H9 (cell line): ENCODE measurements at regions not wholly inside any gene's neighbourhood (a gene's known extent, or its start where the extent isn't known, plus 50 kb on each side); places are given as distances from the start of the nearest gene placed in this dataset.

Source experiments
- DNase-seq: peaks from one replicate; pipeline ENCODE4 v3.0.0-alpha.2; 2017
- H2AFZ ChIP-seq: one replicate; pipeline ENCODE4 v1.6.1; 2013; ENCODE audit warnings: mild to moderate bottlenecking, low read length, control low read depth, moderate library complexity
- H2AK5ac ChIP-seq: 2 replicates; pipeline ENCODE4 v1.6.1; 2013; ENCODE audit warnings: low read length, control low read depth, mixed read lengths; ENCODE audit not compliant: insufficient read length
- H2BK120ac ChIP-seq: one replicate; pipeline ENCODE4 v1.6.1; 2013; ENCODE audit warnings: low read depth, mild to moderate bottlenecking, low read length, control low read depth, inconsistent platforms; ENCODE audit not compliant: poor library complexity, severe bottlenecking
- H2BK12ac ChIP-seq: 2 replicates; pipeline ENCODE4 v1.6.1; 2013; ENCODE audit warnings: low read length, control low read depth, mixed read lengths, low read depth; ENCODE audit not compliant: insufficient read length
- H2BK15ac ChIP-seq: 2 replicates; pipeline ENCODE4 v1.6.1; 2013; ENCODE audit warnings: low read depth, low read length, control low read depth
- H2BK20ac ChIP-seq: one replicate; pipeline ENCODE4 v1.6.1; 2013; ENCODE audit warnings: low read depth, mild to moderate bottlenecking, low read length, control low read depth, inconsistent platforms; ENCODE audit not compliant: poor library complexity, severe bottlenecking
- H2BK5ac ChIP-seq: 2 replicates; pipeline ENCODE4 v1.6.1; 2013; ENCODE audit warnings: low read length, control low read depth, mixed read lengths; ENCODE audit not compliant: insufficient read length
- H3K14ac ChIP-seq: 2 replicates; pipeline ENCODE4 v1.6.1; 2013; ENCODE audit warnings: low read length, control low read depth; ENCODE audit not compliant: insufficient read depth
- H3K18ac ChIP-seq: 2 replicates; pipeline ENCODE4 v1.6.1; 2013; ENCODE audit warnings: low read depth, mild to moderate bottlenecking, mixed read lengths, low read length, control low read depth; ENCODE audit not compliant: insufficient read length
- H3K23ac ChIP-seq: 2 replicates; pipeline ENCODE4 v1.6.1; 2013; ENCODE audit warnings: low read length, control low read depth, mixed read lengths, low read depth; ENCODE audit not compliant: insufficient read length
- H3K23me2 ChIP-seq: 2 replicates; pipeline ENCODE4 v1.6.1; 2013; ENCODE audit warnings: low read depth, mild to moderate bottlenecking, mixed read lengths, low read length, control low read depth; ENCODE audit not compliant: insufficient read length, poor library complexity, severe bottlenecking
- H3K27ac ChIP-seq: 2 replicates; pipeline ENCODE4 v1.5.1; 2013; ENCODE audit warnings: low read length, control low read depth, mixed read lengths, low read depth; ENCODE audit not compliant: insufficient read length
- H3K27me3 ChIP-seq: 2 replicates; pipeline ENCODE4 v1.6.1; 2013; ENCODE audit warnings: low read length, control low read depth, inconsistent platforms; ENCODE audit not compliant: insufficient read depth
- H3K4ac ChIP-seq: 2 replicates; pipeline ENCODE4 v1.6.1; 2013; ENCODE audit warnings: low read depth, mild to moderate bottlenecking, control low read depth, inconsistent platforms, low read length, moderate library complexity
- H3K4me1 ChIP-seq: 2 replicates; pipeline ENCODE4 v1.6.1; 2013; ENCODE audit warnings: low read length, control low read depth, inconsistent platforms; ENCODE audit not compliant: insufficient read depth
- H3K4me2 ChIP-seq: 2 replicates; pipeline ENCODE4 v1.6.1; 2013; ENCODE audit warnings: low read length, control low read depth, mixed read lengths; ENCODE audit not compliant: insufficient read length, insufficient read depth
- H3K56ac ChIP-seq: 2 replicates; pipeline ENCODE4 v1.6.1; 2013; ENCODE audit warnings: low read depth, mild to moderate bottlenecking, mixed read lengths, low read length, control low read depth; ENCODE audit not compliant: insufficient read length
- H3K79me1 ChIP-seq: 2 replicates; pipeline ENCODE4 v1.6.1; 2013; ENCODE audit warnings: low read depth, mild to moderate bottlenecking, moderate library complexity, low read length, control low read depth, inconsistent platforms; ENCODE audit not compliant: insufficient read depth, poor library complexity, severe bottlenecking
- H3K79me2 ChIP-seq: 2 replicates; pipeline ENCODE4 v1.6.1; 2013; ENCODE audit warnings: low read length, control low read depth, inconsistent platforms; ENCODE audit not compliant: insufficient read depth
- H3K9ac ChIP-seq: 2 replicates; pipeline ENCODE4 v1.6.1; 2013; ENCODE audit warnings: low read length, control low read depth, mixed read lengths; ENCODE audit not compliant: insufficient read length; ENCODE audit errors: extremely low read depth
- H3K9me3 ChIP-seq: one replicate; pipeline ENCODE4 v1.6.1; 2013; ENCODE audit warnings: low read depth, low read length, inconsistent platforms; ENCODE audit not compliant: control insufficient read depth
- H3T11ph ChIP-seq: one replicate; pipeline ENCODE4 v1.6.1; 2013; ENCODE audit warnings: mild to moderate bottlenecking, low read length, control low read depth, inconsistent platforms
- H4K20me1 ChIP-seq: one replicate; pipeline ENCODE4 v1.6.1; 2013; ENCODE audit not compliant: control insufficient read depth, insufficient read length, insufficient read depth
- H4K5ac ChIP-seq: 2 replicates; pipeline ENCODE4 v1.6.1; 2013; ENCODE audit warnings: low read depth, mild to moderate bottlenecking, mixed read lengths, low read length, control low read depth; ENCODE audit not compliant: insufficient read length
- H4K8ac ChIP-seq: replicated peaks from 2 replicates; pipeline ENCODE4 v1.6.1; 2013; ENCODE audit warnings: low read length, control low read depth, mixed read lengths, low read depth; ENCODE audit not compliant: insufficient read length
- H4K91ac ChIP-seq: 2 replicates; pipeline ENCODE4 v1.6.1; 2013; ENCODE audit warnings: low read depth, mild to moderate bottlenecking, moderate library complexity, mixed read lengths, low read length, control low read depth; ENCODE audit not compliant: insufficient read length
- H3K27ac Mint-ChIP-seq, 3 experiments: 2 replicates in 2 of 3; 3 replicates in 1 of 3; pipeline ENCODE4 v1.8.0; 2020 to 2021; ENCODE audit warnings: mixed read lengths in 3 of 3, mild to moderate bottlenecking in 1 of 3, moderate library complexity in 1 of 3
- H3K27me3 Mint-ChIP-seq: 2 replicates; pipeline ENCODE4 v1.8.0; 2021; ENCODE audit warnings: low read depth, mild to moderate bottlenecking, moderate library complexity, mixed read lengths
- H3K36me3 Mint-ChIP-seq, 3 experiments: 2 replicates in 2 of 3; 3 replicates in 1 of 3; pipeline ENCODE4 v1.8.0; 2020 to 2021; ENCODE audit warnings: low read depth in 3 of 3, mixed read lengths in 3 of 3; ENCODE audit not compliant: insufficient read depth in 1 of 3
- H3K4me1 Mint-ChIP-seq, 2 experiments: 2 replicates each; pipeline ENCODE4 v1.8.0; 2020; ENCODE audit warnings: mixed read lengths in 2 of 2
- H3K4me3 Mint-ChIP-seq, 2 experiments: 2 replicates in 1 of 2; 3 replicates in 1 of 2; pipeline ENCODE4 v1.8.0; 2020 to 2021; ENCODE audit warnings: mild to moderate bottlenecking in 2 of 2, mixed read lengths in 2 of 2, moderate library complexity in 1 of 2
- H3K9me3 Mint-ChIP-seq, 2 experiments: 2 replicates in 1 of 2; 3 replicates in 1 of 2; pipeline ENCODE4 v1.8.0; 2020; ENCODE audit warnings: mild to moderate bottlenecking in 2 of 2, mixed read lengths in 2 of 2, moderate library complexity in 1 of 2
- WGBS: extraction: QIAGEN DNeasy Blood & Tissue Kit; methylation state at CpG from one replicate; pipeline ENCODE4 v1.1.7; 2013; ENCODE audit warnings: missing lambda C conversion rate, low lambda C conversion rate, mixed read lengths; ENCODE audit not compliant: insufficient read length; ENCODE audit errors: extremely low coverage; 5-methylcytosine and 5-hydroxymethylcytosine counted together
- TF ChIP-seq, protein P1 (sequence below): fragments of 200-600 bp; sonication (generic); conservative IDR thresholded peaks from 3 replicates; pipeline ENCODE4 v1.8.0; 2021; ENCODE audit warnings: antibody characterized with exemption, mild to moderate bottlenecking

GRCh38 chr4:26004290-26004689 is 90.3 kb downstream of the SMIM20 start:
- no peak overlapping the region for H2AFZ ChIP-seq
- H3K79me2 ChIP-seq: no peaks in the 10 kb centered on the region
- peaks cover 1% of the 10 kb centered on the region; the same call in 1 of the 2 replicates for H3K27me3 Mint-ChIP-seq
- H4K91ac ChIP-seq: no peak overlapping the region
- H3K79me1 ChIP-seq: no peaks in the 10 kb centered on the region
- H3K23me2 ChIP-seq: no peaks in the 10 kb centered on the region
- no peaks in the 10 kb centered on the region for H3K9me3 ChIP-seq
- no peak for DNase-seq
- H3K14ac ChIP-seq: no peak overlapping the region
- no peak overlapping the region for H3K56ac ChIP-seq
- H3K9me3 Mint-ChIP-seq: peaks cover 5 to 8% of the 10 kb centered on the region in 2 experiments
- peaks cover 9% of the 10 kb centered on the region in 2 experiments for H3K4me1 Mint-ChIP-seq
- H3K4me1 ChIP-seq: no peaks in the 10 kb centered on the region
- no peak overlapping the region for H4K5ac ChIP-seq
- no peak overlapping the region for H2BK12ac ChIP-seq
- no peak overlapping the region for H3K23ac ChIP-seq
- no peak overlapping the region for H2BK15ac ChIP-seq
- H2BK20ac ChIP-seq: no peak overlapping the region
- H2AK5ac ChIP-seq: no peak overlapping the region
- no peak overlapping the region for H2BK120ac ChIP-seq
- no peak overlapping the region for H3K27ac ChIP-seq
- H3K27me3 ChIP-seq: no peaks in the 10 kb centered on the region
- no peak overlapping the region for H3K9ac ChIP-seq
- H2BK5ac ChIP-seq: no peak overlapping the region
- TF ChIP-seq, protein P1, sequence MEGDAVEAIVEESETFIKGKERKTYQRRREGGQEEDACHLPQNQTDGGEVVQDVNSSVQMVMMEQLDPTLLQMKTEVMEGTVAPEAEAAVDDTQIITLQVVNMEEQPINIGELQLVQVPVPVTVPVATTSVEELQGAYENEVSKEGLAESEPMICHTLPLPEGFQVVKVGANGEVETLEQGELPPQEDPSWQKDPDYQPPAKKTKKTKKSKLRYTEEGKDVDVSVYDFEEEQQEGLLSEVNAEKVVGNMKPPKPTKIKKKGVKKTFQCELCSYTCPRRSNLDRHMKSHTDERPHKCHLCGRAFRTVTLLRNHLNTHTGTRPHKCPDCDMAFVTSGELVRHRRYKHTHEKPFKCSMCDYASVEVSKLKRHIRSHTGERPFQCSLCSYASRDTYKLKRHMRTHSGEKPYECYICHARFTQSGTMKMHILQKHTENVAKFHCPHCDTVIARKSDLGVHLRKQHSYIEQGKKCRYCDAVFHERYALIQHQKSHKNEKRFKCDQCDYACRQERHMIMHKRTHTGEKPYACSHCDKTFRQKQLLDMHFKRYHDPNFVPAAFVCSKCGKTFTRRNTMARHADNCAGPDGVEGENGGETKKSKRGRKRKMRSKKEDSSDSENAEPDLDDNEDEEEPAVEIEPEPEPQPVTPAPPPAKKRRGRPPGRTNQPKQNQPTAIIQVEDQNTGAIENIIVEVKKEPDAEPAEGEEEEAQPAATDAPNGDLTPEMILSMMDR: no peak
- WGBS: 100% methylated on average over 1 of the region's 1 CpG
- H3K27ac Mint-ChIP-seq: no peak overlapping the region
- H3K4me2 ChIP-seq: no peak overlapping the region
- no peak overlapping the region for H3K18ac ChIP-seq
- H3K36me3 Mint-ChIP-seq: peaks cover 0 to 5% (median 0%) of the 10 kb centered on the region in 3 experiments; a peak in 1 of 7 replicates
- no peak overlapping the region for H3T11ph ChIP-seq
- H4K8ac ChIP-seq: no peak overlapping the region
- H4K20me1 ChIP-seq: no peaks in the 10 kb centered on the region
- no peak overlapping the region for H3K4me3 Mint-ChIP-seq
- no peak overlapping the region for H3K4ac ChIP-seq
